M059J (cell line): ENCODE measurements at regions not wholly inside any gene's neighbourhood (a gene's known extent, or its start where the extent isn't known, plus 50 kb on each side); places are given as distances from the start of the nearest gene placed in this dataset.

Experiments used
- DNase-seq: peaks from one replicate; pipeline ENCODE4 v3.0.0-alpha.2; 2012; ENCODE audit warnings: low read depth

GRCh38 chr1:184276416-184276815 lies 110.4 kb upstream of the C1orf21 start:
- DNase-seq: no peak

- no peak for DNase-seq
Observed at GRCh38 chr1:184279911-184280458, 106.8 kb upstream of the C1orf21 start.

- peak; percentile 82 for DNase-seq
Observed at GRCh38 chr1:184283999-184284398, 102.8 kb upstream of the C1orf21 start.

GRCh38 chr1:184284900-184285299 lies 101.9 kb upstream of the C1orf21 start:
- DNase-seq: no peak

- DNase-seq: no peak
Observed at GRCh38 chr1:184285401-184286087, 101.3 kb upstream of the C1orf21 start.

GRCh38 chr1:184287001-184287400 lies 99.8 kb upstream of the C1orf21 start:
- DNase-seq: no peak

GRCh38 chr1:184289825-184290550 lies 96.8 kb upstream of the C1orf21 start:
- peak; percentile 32 for DNase-seq

- peak; percentile 51 for DNase-seq
Observed at GRCh38 chr1:184291701-184292100, 95.1 kb upstream of the C1orf21 start.

- DNase-seq: peak; percentile 19
Observed at GRCh38 chr1:184292101-184292500, 94.7 kb upstream of the C1orf21 start.

GRCh38 chr1:184294101-184294500 lies 92.7 kb upstream of the C1orf21 start:
- no peak for DNase-seq

- peak; percentile 81 for DNase-seq
Observed at GRCh38 chr1:184296466-184297243, 90.2 kb upstream of the C1orf21 start.

- no peak for DNase-seq
Observed at GRCh38 chr1:184297244-184297750, 89.5 kb upstream of the C1orf21 start.

GRCh38 chr1:184298440-184299405 lies 88.1 kb upstream of the C1orf21 start:
- DNase-seq: peak; percentile 13

- DNase-seq: peak; percentile 87
Observed at GRCh38 chr1:184299406-184299790, 87.4 kb upstream of the C1orf21 start.

- DNase-seq: no peak
Observed at GRCh38 chr1:184299796-184300195, 87.0 kb upstream of the C1orf21 start.

GRCh38 chr1:184300446-184300845 lies 86.4 kb upstream of the C1orf21 start:
- DNase-seq: peak; percentile 40

GRCh38 chr1:184301227-184301626 lies 85.6 kb upstream of the C1orf21 start:
- no peak for DNase-seq

GRCh38 chr1:184302346-184302745 lies 84.5 kb upstream of the C1orf21 start:
- no peak for DNase-seq

- DNase-seq: no peak
Observed at GRCh38 chr1:184310157-184310819, 76.5 kb upstream of the C1orf21 start.

GRCh38 chr1:184311580-184311979 lies 75.2 kb upstream of the C1orf21 start:
- DNase-seq: no peak
